Panc1 (cell line): ENCODE measurements at regions not wholly inside any gene's neighbourhood (a gene's known extent, or its start where the extent isn't known, plus 50 kb on each side); places are given as distances from the start of the nearest gene placed in this dataset.

ENCODE experiments used
- CTCF ChIP-seq: fragments of 450-650 bp; IDR thresholded peaks from 2 replicates; pipeline ENCODE4 v1.5.1; 2017; ENCODE audit warnings: mild to moderate bottlenecking
- POLR2AphosphoS5 ChIP-seq: IDR thresholded peaks from 2 replicates; pipeline ENCODE4 v1.6.1; 2012; ENCODE audit warnings: mild to moderate bottlenecking, low read depth, low read length, moderate library complexity
- SIN3A ChIP-seq: IDR thresholded peaks from 2 replicates; pipeline ENCODE4 v1.6.1; 2012; ENCODE audit warnings: low read depth, mild to moderate bottlenecking, low read length, moderate library complexity, borderline replicate concordance; ENCODE audit not compliant: insufficient read depth

DNA sequence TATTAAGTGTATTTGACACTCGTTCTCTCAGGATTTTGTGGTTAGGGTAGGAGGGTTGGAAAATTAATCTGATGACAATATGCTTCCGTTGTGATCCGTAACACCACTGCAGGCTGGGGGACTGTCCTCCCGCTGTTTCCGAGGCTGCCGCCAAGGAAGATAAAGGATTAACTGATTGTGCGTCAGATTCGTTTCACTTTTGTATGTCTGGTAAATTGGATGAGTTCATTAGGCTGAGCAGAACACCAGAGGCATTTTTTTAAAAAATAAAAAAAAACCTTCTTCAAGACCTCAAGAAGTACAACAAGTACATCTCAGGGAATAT, 486.7 kb upstream of the SALL1 start:
- TF ChIP-seq CTCF, result no peak
- TF ChIP-seq POLR2AphosphoS5, result no peak
- TF ChIP-seq SIN3A, result no peak
